Activated T-helper 1 cell treated with anti-CD3 and anti-CD28 coated beads, Interleukin-12 subunit alpha, Interleukin-12 subunit beta, Interleukin-2, Interleukin-4 antibody, amounts not matched to agents 30 ng/mL and 10 ng/mL and 1 ng/mL, durations not matched to agents 14 hours and 24 hours and 36 hours (primary cell): ENCODE measurements at regions not wholly inside any gene's neighbourhood (a gene's known extent, or its start where the extent isn't known, plus 50 kb on each side); places are given as distances from the start of the nearest gene placed in this dataset.

Experiments
- DNase-seq: peaks from one replicate; pipeline ENCODE4 v3.0.0; 2021; ENCODE audit warnings: low spot score
- H3K27ac Mint-ChIP-seq: one replicate; pipeline ENCODE4 v1.8.0; 2021; ENCODE audit warnings: mild to moderate bottlenecking, mixed read lengths
- H3K27me3 Mint-ChIP-seq: one replicate; pipeline ENCODE4 v1.8.0; 2022; ENCODE audit warnings: mild to moderate bottlenecking, moderate library complexity, mixed read lengths; ENCODE audit not compliant: insufficient read depth
- H3K36me3 Mint-ChIP-seq: one replicate; pipeline ENCODE4 v1.8.0; 2021; ENCODE audit warnings: low read depth, mixed read lengths
- H3K4me1 Mint-ChIP-seq: one replicate; pipeline ENCODE4 v1.8.0; 2021; ENCODE audit warnings: low read depth, mixed read lengths
- H3K4me3 Mint-ChIP-seq: one replicate; pipeline ENCODE4 v1.8.0; 2021; ENCODE audit warnings: mild to moderate bottlenecking, moderate library complexity, mixed read lengths
- H3K9me3 Mint-ChIP-seq: one replicate; pipeline ENCODE4 v1.8.0; 2021; ENCODE audit warnings: mixed read lengths
- intact Hi-C: fragments of 100-400 bp; cut with micrococcal nuclease; formaldehyde crosslinking; loops from one replicate; pipeline ENCODE4 v1.15.1; 2024

- H3K27ac Mint-ChIP-seq: no peak overlapping the region
- H3K36me3 Mint-ChIP-seq: no peaks in the 10 kb centered on the region
- H3K4me3 Mint-ChIP-seq: no peak overlapping the region
- intact Hi-C loops: no loop called here
- no peaks in the 10 kb centered on the region for H3K4me1 Mint-ChIP-seq
- no peaks in the 10 kb centered on the region for H3K9me3 Mint-ChIP-seq
- no peak for DNase-seq
- peaks cover 3% of the 10 kb centered on the region for H3K27me3 Mint-ChIP-seq
Observed at GRCh38 chr5:98637116-98637515, 136.3 kb upstream of the RGMB start.

DNA sequence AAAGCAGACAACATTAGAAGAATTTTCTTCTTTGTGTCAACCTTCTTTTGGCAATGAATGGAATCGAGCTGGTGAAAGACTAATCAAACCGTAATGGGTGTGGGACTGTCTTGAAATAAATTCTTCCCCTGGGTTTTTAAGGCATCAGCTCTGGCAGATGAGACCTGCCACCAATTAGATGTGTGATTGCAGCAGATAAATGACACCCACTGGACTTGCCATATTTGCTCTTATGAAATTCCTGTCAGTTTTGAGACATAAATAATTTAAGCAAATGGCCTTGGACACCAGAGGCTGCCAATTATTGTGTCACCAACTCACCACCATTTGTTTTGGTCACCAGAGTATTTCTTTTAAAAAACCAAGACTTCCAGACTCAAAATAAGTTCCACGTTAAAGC, 135.9 kb upstream of the RGMB start:
- intact Hi-C loops: no loop called here
- Mint-ChIP-seq H3K4me3 (no peak overlapping the region), H3K4me1 (no peaks in the 10 kb centered on the region), H3K27me3 (peaks cover 4% of the 10 kb centered on the region), H3K27ac (no peak overlapping the region), H3K36me3 (no peaks in the 10 kb centered on the region), H3K9me3 (no peaks in the 10 kb centered on the region)
- DNase-seq: no peak

DNA sequence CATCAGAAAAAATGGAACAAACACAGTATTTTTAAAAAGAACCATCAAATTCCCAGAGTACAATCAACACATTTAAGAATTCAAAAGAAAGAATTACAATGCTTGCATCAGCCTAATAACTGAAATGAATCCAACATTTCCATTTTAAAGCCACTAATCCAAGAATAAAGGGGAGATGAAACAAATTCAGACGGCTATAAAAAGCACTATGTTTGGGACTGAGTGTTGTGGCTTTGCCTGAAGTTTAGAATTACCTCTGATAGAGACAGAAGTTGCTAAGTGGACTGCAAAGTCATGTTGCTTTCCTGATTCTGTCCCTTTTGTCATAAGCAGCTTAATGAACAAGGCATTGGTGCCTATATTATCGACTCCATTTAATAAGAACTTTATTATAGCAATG, 135.4 kb upstream of the RGMB start:
- intact Hi-C loops: no loop called here
- no peaks in the 10 kb centered on the region for H3K9me3 Mint-ChIP-seq
- no peaks in the 10 kb centered on the region for H3K4me1 Mint-ChIP-seq
- H3K4me3 Mint-ChIP-seq: no peak overlapping the region
- peaks cover 6% of the 10 kb centered on the region for H3K27me3 Mint-ChIP-seq
- H3K36me3 Mint-ChIP-seq: no peaks in the 10 kb centered on the region
- no peak for DNase-seq
- H3K27ac Mint-ChIP-seq: no peak overlapping the region

DNA sequence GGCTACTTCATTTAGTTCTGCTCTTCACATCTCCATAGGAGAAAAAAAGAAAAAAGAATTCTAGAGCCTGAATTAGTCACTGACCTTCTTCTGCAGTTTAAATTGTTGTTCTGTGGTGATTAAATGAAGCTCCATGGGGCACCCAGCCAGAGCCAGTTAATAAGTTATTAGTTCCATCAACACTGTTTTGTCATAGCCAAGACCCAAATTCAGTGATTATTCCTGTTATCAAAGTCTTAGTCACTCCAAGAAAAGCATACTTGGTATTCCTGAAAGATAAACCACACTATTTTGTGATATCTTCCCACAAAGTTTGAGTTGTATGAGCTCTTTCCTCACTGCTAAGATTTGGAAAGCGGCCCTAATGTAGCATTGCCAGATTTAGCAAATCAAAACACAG, 134.8 kb upstream of the RGMB start:
- Mint-ChIP-seq H3K36me3 (no peaks in the 10 kb centered on the region), H3K27me3 (peaks cover 6% of the 10 kb centered on the region), H3K27ac (no peak overlapping the region), H3K9me3 (no peaks in the 10 kb centered on the region), H3K4me3 (no peak overlapping the region), H3K4me1 (no peaks in the 10 kb centered on the region)
- intact Hi-C loops: no loop called here
- no peak for DNase-seq

DNA sequence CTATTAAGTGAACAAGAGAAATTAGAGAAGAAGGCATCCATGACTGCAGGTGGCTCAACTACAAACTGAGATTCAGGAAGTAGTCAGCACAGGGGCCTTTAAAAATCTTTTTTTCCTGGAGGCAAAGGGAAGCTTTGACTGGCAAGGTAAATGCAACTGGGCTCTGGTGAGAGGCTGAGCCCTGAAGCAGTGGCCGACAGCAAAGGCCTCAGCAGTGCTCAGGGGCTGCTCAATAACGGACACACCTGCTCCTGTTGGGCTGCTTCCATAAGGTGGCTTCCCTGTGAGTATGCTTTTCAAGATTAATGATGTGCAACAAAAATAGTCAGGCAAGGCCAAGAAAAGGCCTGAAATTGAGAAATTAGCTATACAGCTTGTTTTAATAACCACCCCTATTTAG, 134.2 kb upstream of the RGMB start:
- intact Hi-C loops: no loop called here
- no peaks in the 10 kb centered on the region for H3K4me1 Mint-ChIP-seq
- H3K9me3 Mint-ChIP-seq: no peaks in the 10 kb centered on the region
- H3K27ac Mint-ChIP-seq: no peak overlapping the region
- DNase-seq: no peak
- H3K4me3 Mint-ChIP-seq: no peak overlapping the region
- peaks cover 6% of the 10 kb centered on the region for H3K27me3 Mint-ChIP-seq
- no peaks in the 10 kb centered on the region for H3K36me3 Mint-ChIP-seq

GRCh38 chr5:98641671-98642070, 131.8 kb upstream of the RGMB start:
- intact Hi-C loops: no loop called here
- Mint-ChIP-seq H3K27ac (no peak overlapping the region), H3K4me1 (no peaks in the 10 kb centered on the region), H3K9me3 (no peaks in the 10 kb centered on the region), H3K4me3 (no peak overlapping the region), H3K27me3 (peaks cover 4% of the 10 kb centered on the region), H3K36me3 (no peaks in the 10 kb centered on the region)
- DNase-seq: no peak

GRCh38 chr5:98643569-98643968, 129.9 kb upstream of the RGMB start:
- H3K27ac Mint-ChIP-seq: no peak overlapping the region
- no peaks in the 10 kb centered on the region for H3K9me3 Mint-ChIP-seq
- no peak overlapping the region for H3K4me3 Mint-ChIP-seq
- no peak for DNase-seq
- intact Hi-C loops: no loop called here
- H3K36me3 Mint-ChIP-seq: no peaks in the 10 kb centered on the region
- H3K27me3 Mint-ChIP-seq: peaks cover 4% of the 10 kb centered on the region
- no peaks in the 10 kb centered on the region for H3K4me1 Mint-ChIP-seq

DNA sequence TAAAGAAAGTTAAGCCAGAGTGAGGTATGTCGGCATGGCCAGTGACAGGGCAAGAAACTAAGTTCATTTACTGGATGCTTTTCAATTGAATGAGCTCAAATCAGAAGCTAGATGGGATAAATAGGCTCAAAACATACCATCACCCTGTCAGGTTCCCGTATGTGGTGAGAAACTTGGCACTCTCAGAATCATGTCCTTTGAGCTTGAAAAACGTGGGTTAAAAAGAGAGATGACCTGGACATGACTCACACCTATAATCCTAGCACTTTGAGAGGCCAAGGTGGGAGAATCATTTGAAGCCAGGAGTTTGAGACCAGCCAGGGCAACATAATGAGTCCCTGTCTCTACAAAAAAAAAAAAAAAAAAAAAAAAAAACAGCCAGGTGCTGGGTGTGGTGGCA, 121.7 kb upstream of the RGMB start:
- Mint-ChIP-seq H3K4me1 (no peaks in the 10 kb centered on the region), H3K27ac (no peak overlapping the region)

GRCh38 chr5:98656125-98656795, 117.2 kb upstream of the RGMB start:
- no peak overlapping the region for H3K4me3 Mint-ChIP-seq
- no peak overlapping the region for H3K27ac Mint-ChIP-seq
- H3K4me1 Mint-ChIP-seq: no peaks in the 10 kb centered on the region
- intact Hi-C loops: no loop called here
- no peaks in the 10 kb centered on the region for H3K36me3 Mint-ChIP-seq
- no peaks in the 10 kb centered on the region for H3K27me3 Mint-ChIP-seq
- DNase-seq: no peak
- no peaks in the 10 kb centered on the region for H3K9me3 Mint-ChIP-seq

More for the DNA sequence above, 121.7 kb upstream of the RGMB start:
- no peaks in the 10 kb centered on the region for H3K9me3 Mint-ChIP-seq
- no peaks in the 10 kb centered on the region for H3K36me3 Mint-ChIP-seq
- H3K27me3 Mint-ChIP-seq: no peaks in the 10 kb centered on the region
- no peak overlapping the region for H3K4me3 Mint-ChIP-seq
- intact Hi-C loops: no loop called here
- DNase-seq: no peak

GRCh38 chr5:98656796-98657195, 116.7 kb upstream of the RGMB start:
- DNase-seq: no peak
- intact Hi-C loops: no loop called here
- H3K9me3 Mint-ChIP-seq: no peaks in the 10 kb centered on the region
- H3K27me3 Mint-ChIP-seq: no peaks in the 10 kb centered on the region
- H3K4me3 Mint-ChIP-seq: no peak overlapping the region
- H3K27ac Mint-ChIP-seq: no peak overlapping the region
- no peaks in the 10 kb centered on the region for H3K4me1 Mint-ChIP-seq
- H3K36me3 Mint-ChIP-seq: no peaks in the 10 kb centered on the region

DNA sequence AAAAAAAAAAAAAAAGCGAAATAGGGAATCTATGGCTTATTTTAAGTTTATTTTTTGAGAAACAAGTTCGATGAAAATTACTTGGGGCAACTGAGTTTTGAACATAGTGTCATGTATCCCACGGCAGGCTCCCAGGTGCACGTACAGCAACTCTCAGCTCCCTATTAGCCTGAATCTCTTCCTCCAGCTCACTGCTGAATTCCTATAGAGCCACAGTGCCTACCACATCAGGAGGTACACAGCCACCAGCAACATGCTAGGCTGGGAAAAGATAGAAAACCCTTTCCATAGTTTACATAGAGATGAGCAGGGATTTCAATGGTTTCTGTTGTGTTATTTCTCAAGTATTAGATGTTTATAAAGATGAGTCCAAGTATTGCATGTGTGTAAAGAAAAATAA, 115.9 kb upstream of the RGMB start:
- no peak overlapping the region for H3K27ac Mint-ChIP-seq
- H3K36me3 Mint-ChIP-seq: no peaks in the 10 kb centered on the region
- no peak overlapping the region for H3K4me3 Mint-ChIP-seq
- no peak for DNase-seq
- H3K27me3 Mint-ChIP-seq: no peaks in the 10 kb centered on the region
- H3K4me1 Mint-ChIP-seq: no peaks in the 10 kb centered on the region
- intact Hi-C loops: no loop called here
- no peaks in the 10 kb centered on the region for H3K9me3 Mint-ChIP-seq

GRCh38 chr5:98663521-98663920, 109.9 kb upstream of the RGMB start:
- Mint-ChIP-seq H3K9me3 (peaks cover 4% of the 10 kb centered on the region), H3K27me3 (peaks cover 1% of the 10 kb centered on the region), H3K36me3 (no peaks in the 10 kb centered on the region), H3K4me1 (no peaks in the 10 kb centered on the region), H3K27ac (no peak overlapping the region), H3K4me3 (no peak overlapping the region)
- intact Hi-C loops: no loop called here
- DNase-seq: no peak

- Mint-ChIP-seq H3K4me3 (no peak overlapping the region), H3K9me3 (peaks cover 4% of the 10 kb centered on the region), H3K27ac (no peak overlapping the region), H3K27me3 (peaks cover 1% of the 10 kb centered on the region), H3K4me1 (no peaks in the 10 kb centered on the region), H3K36me3 (no peaks in the 10 kb centered on the region)
- no peak for DNase-seq
- intact Hi-C loops: no loop called here
Observed at GRCh38 chr5:98664736-98665135, 108.7 kb upstream of the RGMB start.

- H3K4me3 Mint-ChIP-seq: no peak overlapping the region
- no peaks in the 10 kb centered on the region for H3K4me1 Mint-ChIP-seq
- no peak for DNase-seq
Observed at GRCh38 chr5:98679963-98680362, 93.5 kb upstream of the RGMB start.

More at GRCh38 chr5:98679963-98680362, 93.5 kb upstream of the RGMB start:
- Mint-ChIP-seq H3K36me3 (no peaks in the 10 kb centered on the region), H3K9me3 (peaks cover 2% of the 10 kb centered on the region), H3K27me3 (no peaks in the 10 kb centered on the region), H3K27ac (no peak overlapping the region)
- intact Hi-C loops: no loop called here
